ENCODE measurements at regions not wholly inside any gene's neighbourhood (a gene's known extent, or its start where the extent isn't known, plus 50 kb on each side); places are given as distances from the start of the nearest gene placed in this dataset.
"Not testable (repeated sequence)": the region's sequence is repeated elsewhere in the genome, so short reads cannot be mapped to it uniquely, and the experiment has no call there.

DNA sequence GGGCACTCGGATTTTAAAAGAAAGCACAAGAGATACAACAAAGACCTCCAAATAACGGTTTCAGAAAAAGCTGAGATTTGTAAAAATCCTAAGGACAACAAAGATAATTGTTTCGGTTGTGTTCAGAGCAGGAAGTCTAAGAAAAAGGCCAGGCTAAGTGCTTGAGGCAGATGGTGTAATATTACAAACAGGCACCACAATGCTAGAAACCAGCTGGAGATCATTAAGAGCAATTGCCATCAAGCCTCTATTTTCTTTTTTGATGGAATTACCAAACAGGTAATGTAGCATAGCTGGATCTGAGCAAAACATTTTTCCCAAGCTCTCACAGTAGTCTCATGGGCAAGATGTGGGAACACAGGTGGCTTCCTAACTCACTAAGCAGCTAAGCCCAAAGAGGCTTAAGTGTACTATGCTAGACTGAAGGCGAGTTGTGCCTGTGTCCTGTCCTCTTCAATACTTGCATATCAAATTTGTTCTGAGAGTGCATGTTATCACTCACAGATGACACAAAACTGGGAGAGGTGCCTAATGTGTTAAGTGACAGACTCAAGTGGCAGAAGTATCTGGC lies 161.6 kb downstream of the GLUL start:
- POLR2A ChIA-PET: no interaction called here
- TF ChIP-seq, protein P1, sequence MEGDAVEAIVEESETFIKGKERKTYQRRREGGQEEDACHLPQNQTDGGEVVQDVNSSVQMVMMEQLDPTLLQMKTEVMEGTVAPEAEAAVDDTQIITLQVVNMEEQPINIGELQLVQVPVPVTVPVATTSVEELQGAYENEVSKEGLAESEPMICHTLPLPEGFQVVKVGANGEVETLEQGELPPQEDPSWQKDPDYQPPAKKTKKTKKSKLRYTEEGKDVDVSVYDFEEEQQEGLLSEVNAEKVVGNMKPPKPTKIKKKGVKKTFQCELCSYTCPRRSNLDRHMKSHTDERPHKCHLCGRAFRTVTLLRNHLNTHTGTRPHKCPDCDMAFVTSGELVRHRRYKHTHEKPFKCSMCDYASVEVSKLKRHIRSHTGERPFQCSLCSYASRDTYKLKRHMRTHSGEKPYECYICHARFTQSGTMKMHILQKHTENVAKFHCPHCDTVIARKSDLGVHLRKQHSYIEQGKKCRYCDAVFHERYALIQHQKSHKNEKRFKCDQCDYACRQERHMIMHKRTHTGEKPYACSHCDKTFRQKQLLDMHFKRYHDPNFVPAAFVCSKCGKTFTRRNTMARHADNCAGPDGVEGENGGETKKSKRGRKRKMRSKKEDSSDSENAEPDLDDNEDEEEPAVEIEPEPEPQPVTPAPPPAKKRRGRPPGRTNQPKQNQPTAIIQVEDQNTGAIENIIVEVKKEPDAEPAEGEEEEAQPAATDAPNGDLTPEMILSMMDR (IDR thresholded peaks at IDR 0.05; ENCODE audit: control extremely low read depth, extremely low read depth, low read depth, missing control alignments): no peak
- CTCF ChIA-PET: interaction anchor here (0.8 to 1.6 kb wide), 2 partner anchors 14 to 86 kb away, joined by 3 to 4 read pairs; no protein-coding TSS in a partner anchor
- DNase-seq (ENCODE audit: extremely low spot score): no peak

GRCh38 chr1:182229451-182229850 lies 162.1 kb downstream of the GLUL start:
- ChIA-PET CTCF (interaction anchor here (0.8 to 1.6 kb wide), 2 partner anchors 14 to 86 kb away, joined by 3 to 4 read pairs; no protein-coding TSS in a partner anchor), POLR2A (no interaction called here)

DNA sequence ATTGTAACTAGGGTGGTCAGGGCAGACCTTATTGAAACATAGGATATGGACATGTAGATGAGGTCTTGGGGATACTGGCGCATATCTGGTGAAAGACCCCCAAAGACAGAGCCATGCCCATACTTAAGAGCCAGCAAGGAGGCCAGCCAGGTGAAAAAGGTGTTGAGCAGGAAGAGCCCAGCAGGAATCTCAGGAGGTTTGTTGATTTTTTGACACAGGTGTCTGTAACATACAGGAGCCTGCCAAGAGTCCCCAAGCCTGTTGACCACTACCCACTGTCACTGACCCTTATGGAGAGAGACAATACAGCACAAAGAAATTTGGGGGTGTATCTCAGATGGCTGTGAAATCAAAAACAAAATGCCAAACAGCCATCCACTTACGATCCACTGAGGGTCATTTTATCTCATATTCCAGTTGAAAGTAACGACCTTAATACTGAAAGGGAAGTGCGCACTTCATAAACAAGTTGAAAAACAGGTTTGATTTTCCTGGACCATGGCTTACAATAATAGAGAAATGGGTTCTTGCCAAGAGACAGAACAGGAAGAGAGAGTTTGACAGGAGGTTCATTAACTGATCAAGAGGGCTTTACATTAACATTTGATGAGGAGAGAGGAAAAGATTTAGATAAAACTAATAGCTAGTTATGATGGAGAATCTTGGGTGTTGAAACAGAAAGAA lies 163.6 kb downstream of the GLUL start:
- CTCF ChIA-PET: interaction anchor here (1.0 kb wide), 1 partner anchor 12 kb away, joined by 3 read pairs; no protein-coding TSS in a partner anchor
- no peak for DNase-seq (ENCODE audit: extremely low spot score)
- TF ChIP-seq, protein P1 (IDR thresholded peaks at IDR 0.05; ENCODE audit: control extremely low read depth, extremely low read depth, low read depth, missing control alignments): no peak
- POLR2A ChIA-PET: no interaction called here

More at GRCh38 chr1:182229451-182229850, 162.1 kb downstream of the GLUL start:
- DNase-seq (ENCODE audit: extremely low spot score): no peak
- TF ChIP-seq, protein P1 (IDR thresholded peaks at IDR 0.05; ENCODE audit: control extremely low read depth, extremely low read depth, low read depth, missing control alignments): no peak

DNA sequence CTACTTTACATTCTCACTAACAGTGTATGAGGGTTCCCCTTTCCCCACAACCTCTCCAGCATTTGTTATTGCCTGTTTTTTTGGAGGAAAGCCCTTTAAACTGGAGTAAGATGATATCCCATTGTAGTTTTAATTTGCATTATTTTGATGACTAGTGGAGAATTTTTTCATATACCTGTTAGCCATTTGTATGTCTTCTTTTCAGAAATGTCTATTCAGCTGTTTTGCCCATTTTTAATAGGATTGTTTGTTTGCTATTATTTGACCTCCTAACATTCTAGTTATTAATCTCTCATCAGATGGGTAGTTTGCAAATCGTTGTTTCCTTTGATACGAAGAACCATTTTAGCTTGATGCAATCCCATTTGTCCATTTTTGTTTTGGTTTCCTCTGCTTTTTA lies 165.0 kb downstream of the GLUL start:
- DNase-seq (ENCODE audit: extremely low spot score): no peak
- CTCF ChIA-PET: interaction anchor here (1.0 kb wide), 1 partner anchor 11 kb away, joined by 3 read pairs; no protein-coding TSS in a partner anchor

DNA sequence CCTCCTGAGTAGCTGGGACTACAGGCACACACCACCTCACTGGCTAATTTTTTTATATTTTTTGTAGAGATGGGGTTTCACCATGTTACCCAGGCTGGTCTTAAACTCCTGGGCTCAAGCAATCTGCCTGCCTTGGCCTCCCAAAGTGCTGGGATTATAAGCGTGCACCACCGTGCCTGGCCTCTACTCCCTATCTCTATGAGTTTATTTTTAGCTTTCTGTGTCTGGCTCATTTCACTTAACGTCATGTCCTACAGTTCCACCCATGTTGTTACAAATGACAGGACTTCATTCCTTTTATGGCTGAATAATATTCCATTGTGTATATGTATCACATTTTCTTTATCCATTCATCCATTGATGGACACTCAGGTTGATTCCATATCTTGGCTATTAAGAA lies 164.2 kb upstream of the ZNF648 start:
- CTCF ChIA-PET: interaction anchor here (1.4 kb wide), 1 partner anchor 82 kb away, joined by 4 read pairs; no protein-coding TSS in a partner anchor
- DNase-seq (ENCODE audit: extremely low spot score); POLR2A ChIA-PET: not testable (repeated sequence)

More for the DNA sequence above, 165.0 kb downstream of the GLUL start:
- TF ChIP-seq, protein P1 (IDR thresholded peaks at IDR 0.05; ENCODE audit: control extremely low read depth, extremely low read depth, low read depth, missing control alignments): no peak
- POLR2A ChIA-PET: no interaction called here

DNA sequence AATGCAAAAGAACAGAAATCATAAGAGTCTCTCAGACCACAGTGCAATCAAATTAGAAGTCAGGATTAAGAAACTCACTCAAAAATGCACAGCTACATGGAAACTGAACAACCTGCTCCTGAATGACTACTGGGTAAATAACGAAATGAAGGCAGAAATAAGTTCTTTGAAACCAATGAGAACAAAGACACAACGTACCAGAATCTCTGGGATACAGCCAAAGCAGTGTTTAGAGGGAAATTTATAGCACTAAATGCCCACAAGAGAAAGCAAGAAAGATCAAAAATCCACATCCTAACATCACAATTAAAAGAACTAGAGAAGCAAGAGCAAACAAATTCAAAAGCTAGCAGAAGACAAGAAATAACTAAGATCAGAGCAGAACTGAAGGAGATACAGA lies 160.5 kb upstream of the ZNF648 start:
- CTCF ChIA-PET; DNase-seq (ENCODE audit: extremely low spot score); POLR2A ChIA-PET: not testable (repeated sequence)

GRCh38 chr1:182221367-182221766 lies 159.9 kb upstream of the ZNF648 start:
- CTCF ChIA-PET; POLR2A ChIA-PET; DNase-seq (ENCODE audit: extremely low spot score): not testable (repeated sequence)

DNA sequence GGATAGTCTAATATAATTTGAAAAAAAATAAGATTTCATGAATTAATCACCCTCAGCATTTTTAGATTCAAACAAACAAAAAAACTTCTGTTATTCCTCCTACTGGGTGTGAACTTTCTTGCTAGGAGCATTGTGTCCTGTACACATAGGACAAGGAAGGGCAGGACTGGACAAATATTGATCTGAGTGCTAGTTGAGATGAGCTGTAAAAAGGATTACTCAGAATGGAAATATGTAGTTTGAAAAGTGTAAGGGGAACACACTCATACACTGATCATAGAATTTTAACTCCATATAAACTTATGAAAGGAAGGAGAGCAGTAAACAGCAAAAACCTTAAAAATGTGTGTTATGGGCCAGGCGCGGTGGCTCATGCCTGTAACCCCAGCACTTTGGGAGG lies 156.5 kb upstream of the ZNF648 start:
- TF ChIP-seq, protein P1 (IDR thresholded peaks at IDR 0.05; ENCODE audit: control extremely low read depth, extremely low read depth, low read depth, missing control alignments): no peak
- DNase-seq (ENCODE audit: extremely low spot score): no peak
- CTCF ChIA-PET: interaction anchor here (1.2 kb wide), 1 partner anchor 26 kb away, joined by 3 read pairs; no protein-coding TSS in a partner anchor
- POLR2A ChIA-PET: no interaction called here

Measured in GM10248 (cell line).